Neuronal stem cell (in vitro differentiated cells): ENCODE measurements at regions not wholly inside any gene's neighbourhood (a gene's known extent, or its start where the extent isn't known, plus 50 kb on each side); places are given as distances from the start of the nearest gene placed in this dataset.

Experiments used
- DNase-seq: peaks from one replicate; pipeline ENCODE4 v3.0.0-alpha.2; 2013; ENCODE audit warnings: low spot score
- H2AFZ ChIP-seq: one replicate; pipeline ENCODE4 v1.6.1; 2013; ENCODE audit warnings: mild to moderate bottlenecking, low read length, inconsistent platforms
- H2AK5ac ChIP-seq: 2 replicates; pipeline ENCODE4 v1.6.1; 2013; ENCODE audit warnings: low read depth, mild to moderate bottlenecking, inconsistent platforms, low read length, moderate library complexity, mixed read lengths
- H2BK120ac ChIP-seq: 2 replicates; pipeline ENCODE4 v1.6.1; 2013; ENCODE audit warnings: low read depth, mild to moderate bottlenecking, inconsistent platforms, low read length, moderate library complexity, mixed read lengths
- H2BK12ac ChIP-seq: one replicate; pipeline ENCODE4 v1.6.1; 2013; ENCODE audit warnings: low read length, inconsistent platforms
- H2BK15ac ChIP-seq: 2 replicates; pipeline ENCODE4 v1.6.1; 2013; ENCODE audit warnings: mild to moderate bottlenecking, low read length, inconsistent platforms, mixed read lengths
- H2BK5ac ChIP-seq: one replicate; pipeline ENCODE4 v1.6.1; 2013; ENCODE audit warnings: inconsistent platforms, mild to moderate bottlenecking, low read length, moderate library complexity
- H3K14ac ChIP-seq: one replicate; pipeline ENCODE4 v1.6.1; 2013; ENCODE audit warnings: low read length, inconsistent platforms
- H3K18ac ChIP-seq: 2 replicates; pipeline ENCODE4 v1.6.1; 2013; ENCODE audit warnings: low read length, inconsistent platforms
- H3K23ac ChIP-seq: 2 replicates; pipeline ENCODE4 v1.6.1; 2013; ENCODE audit warnings: low read depth, mild to moderate bottlenecking, mixed read lengths, low read length, inconsistent platforms; ENCODE audit not compliant: poor library complexity
- H3K27ac ChIP-seq: replicated peaks from 3 replicates; pipeline ENCODE4 v1.5.1; 2013; ENCODE audit warnings: low read length, inconsistent platforms
- H3K27me3 ChIP-seq, 3 experiments: 2 replicates each; pipeline ENCODE4 v1.6.1; 2013; ENCODE audit warnings: low read length in 3 of 3, mild to moderate bottlenecking in 2 of 3, inconsistent platforms in 1 of 3, low read depth in 1 of 3, mixed read lengths in 1 of 3, moderate library complexity in 1 of 3; ENCODE audit not compliant: control insufficient read depth in 3 of 3, insufficient read depth in 3 of 3
- H3K36me3 ChIP-seq, 2 donors: replicated peaks in 1 of 2; 2 replicates each; pipeline ENCODE4 v1.6.1; 2013; ENCODE audit warnings: low read length in 2 of 2; ENCODE audit not compliant: control insufficient read depth in 2 of 2, insufficient read depth in 2 of 2
- H3K4ac ChIP-seq: 2 replicates; pipeline ENCODE4 v1.6.1; 2013; ENCODE audit warnings: inconsistent platforms, mild to moderate bottlenecking, low read length, moderate library complexity
- H3K4me1 ChIP-seq, 2 donors: 1 replicate in 1 of 2; 2 replicates in 1 of 2; pipeline ENCODE4 v1.6.1; 2013; ENCODE audit warnings: low read length in 2 of 2, low read depth in 1 of 2; ENCODE audit not compliant: control insufficient read depth in 2 of 2, insufficient read depth in 1 of 2
- H3K4me2 ChIP-seq: one replicate; pipeline ENCODE4 v1.6.1; 2013; ENCODE audit warnings: mild to moderate bottlenecking, low read length, inconsistent platforms; ENCODE audit not compliant: insufficient read depth, poor library complexity, severe bottlenecking
- H3K4me3 ChIP-seq, 2 donors: 2 replicates each; pipeline ENCODE4 v1.5.1; 2013; ENCODE audit warnings: low read length in 2 of 2, mild to moderate bottlenecking in 2 of 2, inconsistent platforms in 1 of 2, moderate library complexity in 1 of 2
- H3K79me1 ChIP-seq: one replicate; pipeline ENCODE4 v1.6.1; 2013; ENCODE audit warnings: low read depth, mild to moderate bottlenecking, inconsistent platforms, low read length, moderate library complexity
- H3K9ac ChIP-seq: one replicate; pipeline ENCODE4 v1.6.1; 2013; ENCODE audit warnings: mild to moderate bottlenecking, low read depth, low read length, inconsistent platforms; ENCODE audit not compliant: poor library complexity
- H3K9me3 ChIP-seq, 2 donors: replicated peaks in 1 of 2; 2 replicates each; pipeline versions ENCODE3 to v1.6.1; 2013; ENCODE audit warnings: low read length in 2 of 2, mild to moderate bottlenecking in 2 of 2, inconsistent platforms in 1 of 2, low read depth in 1 of 2, mixed read lengths in 1 of 2, moderate library complexity in 1 of 2; ENCODE audit not compliant: control insufficient read depth in 2 of 2, insufficient read depth in 1 of 2
- H4K8ac ChIP-seq: one replicate; pipeline ENCODE4 v1.6.1; 2013; ENCODE audit warnings: low read depth, mild to moderate bottlenecking, inconsistent platforms, low read length, moderate library complexity
- H4K91ac ChIP-seq: one replicate; pipeline ENCODE4 v1.6.1; 2013; ENCODE audit warnings: low read length, low read depth, mild to moderate bottlenecking, inconsistent platforms; ENCODE audit not compliant: poor library complexity
- WGBS, 2 donors: extraction: QIAGEN DNeasy Blood & Tissue Kit; methylation state at CpG; one replicate each; pipeline ENCODE4 v1.1.7; 2013; ENCODE audit warnings: missing lambda C conversion rate in 2 of 2, mixed read lengths in 1 of 2; ENCODE audit not compliant: insufficient read length in 2 of 2, insufficient replicate concordance in 1 of 2; ENCODE audit errors: extremely low coverage in 2 of 2; 5-methylcytosine and 5-hydroxymethylcytosine counted together

DNA sequence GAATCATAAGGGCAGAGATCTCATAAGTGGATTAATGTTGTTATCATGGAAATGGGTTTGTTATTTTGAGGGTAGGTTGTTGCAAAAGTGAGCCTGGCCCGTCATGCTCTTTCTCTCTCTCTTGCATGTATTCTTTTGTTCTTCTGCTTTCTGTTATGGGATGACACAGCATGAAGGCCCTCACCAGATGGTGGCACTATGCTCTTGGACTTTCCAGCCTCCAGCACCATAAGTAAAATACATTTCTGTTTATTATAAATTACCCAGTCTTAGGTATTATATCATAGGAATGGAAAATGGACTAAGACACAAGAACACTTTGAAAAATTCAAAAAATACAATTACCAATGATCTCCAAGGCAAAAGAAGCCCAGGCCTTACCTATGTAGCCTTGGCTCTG lies 676.1 kb downstream of the PTPRU start:
- Histone ChIP-seq H3K4me3 (no peak overlapping the region), H3K79me1 (no peaks in the 10 kb centered on the region), H2BK5ac (no peak overlapping the region), H3K4me1 (no peaks in the 10 kb centered on the region), H3K4ac (no peak overlapping the region), H2BK15ac (no peak overlapping the region), H3K9ac (no peak overlapping the region), H2AFZ (no peak overlapping the region), H2BK120ac (no peak overlapping the region), H3K9me3 (no peaks in the 10 kb centered on the region), H2BK12ac (no peak overlapping the region), H3K27ac (no peak overlapping the region), H4K8ac (no peak overlapping the region), H2AK5ac (no peak overlapping the region), H3K27me3 (no peaks in the 10 kb centered on the region), H3K18ac (no peak overlapping the region), H4K91ac (no peak overlapping the region), H3K14ac (no peak overlapping the region), H3K23ac (no peak overlapping the region), H3K4me2 (no peak overlapping the region), H3K36me3 (no peaks in the 10 kb centered on the region)
- no peak for DNase-seq
- WGBS, 2 donors, result no CpG with 5 or more reads among the region's 1 CpG

GRCh38 chr1:29909962-29910361 lies 673.6 kb downstream of the PTPRU start:
- WGBS, 2 donors, result no CpG with 5 or more reads among the region's 7 CpGs
- H2BK120ac ChIP-seq, result no peak overlapping the region

DNA sequence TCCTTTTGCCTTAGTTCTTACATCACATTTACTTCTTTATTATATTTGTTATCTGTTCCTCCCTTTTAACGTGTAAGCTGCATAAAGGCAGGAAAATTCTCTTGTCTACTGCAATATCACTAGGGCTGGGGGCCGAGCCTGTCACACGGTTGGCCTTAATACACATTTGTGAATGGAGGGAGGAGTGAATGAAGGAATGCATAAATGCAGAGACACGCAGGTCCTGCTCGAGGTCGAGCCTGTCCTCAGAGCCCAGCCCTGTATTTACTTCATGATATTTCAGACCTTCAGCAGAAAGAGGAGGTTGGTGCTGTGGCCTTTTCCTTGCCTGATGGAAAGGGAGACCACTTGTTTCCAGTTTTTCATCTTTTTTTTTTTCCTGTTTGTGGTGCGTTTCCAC lies 671.3 kb downstream of the PTPRU start:
- H3K4me1 ChIP-seq, result peaks cover 0 to 2% of the 10 kb centered on the region in 2 donors
- no peak overlapping the region for H4K91ac ChIP-seq
- no peaks in the 10 kb centered on the region for H3K79me1 ChIP-seq
- no peak overlapping the region for H2BK120ac ChIP-seq
- H3K27ac ChIP-seq, result no peak overlapping the region
- no peak overlapping the region for H3K9ac ChIP-seq
- no peak overlapping the region for H3K4ac ChIP-seq
- H3K27me3 ChIP-seq, result no peaks in the 10 kb centered on the region
- no peak overlapping the region for H3K4me2 ChIP-seq
- no peak overlapping the region for H3K23ac ChIP-seq
- DNase-seq, result no peak
- H2BK15ac ChIP-seq, result no peak overlapping the region
- no peak overlapping the region for H3K14ac ChIP-seq
- no peak overlapping the region for H2AFZ ChIP-seq
- no peak overlapping the region for H2AK5ac ChIP-seq
- H3K4me3 ChIP-seq, result no peak overlapping the region
- H3K9me3 ChIP-seq, result no peaks in the 10 kb centered on the region
- no peaks in the 10 kb centered on the region for H3K36me3 ChIP-seq
- H2BK12ac ChIP-seq, result no peak overlapping the region
- H2BK5ac ChIP-seq, result no peak overlapping the region
- WGBS, 2 donors, result no CpG with 5 or more reads among the region's 7 CpGs
- H4K8ac ChIP-seq, result no peak overlapping the region
- no peak overlapping the region for H3K18ac ChIP-seq

More at GRCh38 chr1:29909962-29910361, 673.6 kb downstream of the PTPRU start:
- no peak overlapping the region for H3K4me3 ChIP-seq
- H3K27me3 ChIP-seq, result no peaks in the 10 kb centered on the region
- no peak overlapping the region for H2BK5ac ChIP-seq
- H3K36me3 ChIP-seq, result no peaks in the 10 kb centered on the region
- no peak overlapping the region for H3K4ac ChIP-seq
- no peak for DNase-seq
- H3K23ac ChIP-seq, result no peak overlapping the region
- peaks cover 0 to 1% of the 10 kb centered on the region in 2 donors for H3K4me1 ChIP-seq
- no peaks in the 10 kb centered on the region for H3K79me1 ChIP-seq
- H2AFZ ChIP-seq, result no peak overlapping the region
- no peak overlapping the region for H2BK12ac ChIP-seq
- no peaks in the 10 kb centered on the region for H3K9me3 ChIP-seq
- H4K8ac ChIP-seq, result no peak overlapping the region
- H2AK5ac ChIP-seq, result no peak overlapping the region
- H3K14ac ChIP-seq, result no peak overlapping the region
- no peak overlapping the region for H3K18ac ChIP-seq
- H3K27ac ChIP-seq, result no peak overlapping the region
- H2BK15ac ChIP-seq, result no peak overlapping the region
- no peak overlapping the region for H3K4me2 ChIP-seq
- H4K91ac ChIP-seq, result no peak overlapping the region
- no peak overlapping the region for H3K9ac ChIP-seq

- Histone ChIP-seq H3K4ac (no peak overlapping the region), H3K36me3 (no peaks in the 10 kb centered on the region), H3K4me2 (no peak overlapping the region), H3K9me3 (no peaks in the 10 kb centered on the region), H2BK12ac (no peak overlapping the region), H3K14ac (no peak overlapping the region), H3K23ac (no peak overlapping the region), H3K18ac (no peak overlapping the region), H2BK120ac (no peak overlapping the region), H2BK5ac (no peak overlapping the region), H3K4me3 (no peak overlapping the region), H3K9ac (no peak overlapping the region), H4K8ac (no peak overlapping the region), H3K79me1 (no peaks in the 10 kb centered on the region), H2AFZ (no peak overlapping the region), H3K27me3 (no peaks in the 10 kb centered on the region), H4K91ac (no peak overlapping the region), H2AK5ac (no peak overlapping the region), H3K27ac (no peak overlapping the region), H3K4me1 (peaks cover 0 to 5% of the 10 kb centered on the region in 2 donors), H2BK15ac (peak overlapping the region; percentile 84)
- no peak for DNase-seq
- no CpG with 5 or more reads among the region's 6 CpGs for WGBS, 2 donors
Observed at GRCh38 chr1:29906927-29907326, 670.6 kb downstream of the PTPRU start.
